SU-DHL-6 (cell line): ENCODE measurements at regions not wholly inside any gene's neighbourhood (a gene's known extent, or its start where the extent isn't known, plus 50 kb on each side); places are given as distances from the start of the nearest gene placed in this dataset.

Experiments
- H2AFZ ChIP-seq: fragments of 200-600 bp; sonication (generic); 2 replicates; pipeline ENCODE4 v1.6.1; 2014; ENCODE audit warnings: low read depth, mild to moderate bottlenecking, moderate library complexity, mixed read lengths, antibody characterized with exemption, low read length; ENCODE audit not compliant: severe bottlenecking
- H3F3A ChIP-seq: fragments of 200-600 bp; shearing (Covaris generic); 2 replicates; pipeline ENCODE4 v1.6.0; 2016; ENCODE audit warnings: antibody characterized with exemption, mild to moderate bottlenecking; ENCODE audit not compliant: insufficient read depth
- H3K27ac ChIP-seq: fragments of 200-600 bp; sonication (generic); 2 replicates; pipeline ENCODE4 v1.5.1; 2016; ENCODE audit warnings: low read depth, mild to moderate bottlenecking, low read length, moderate library complexity, mixed read lengths
- H3K27me3 ChIP-seq: fragments of 200-600 bp; sonication (generic), shearing (Covaris generic); 2 replicates; pipeline ENCODE4 v1.6.0; 2014; ENCODE audit warnings: mild to moderate bottlenecking, low read length
- H3K36me3 ChIP-seq: fragments of 200-600 bp; sonication (generic); 2 replicates; pipeline ENCODE4 v1.6.1; 2014; ENCODE audit warnings: mild to moderate bottlenecking, low read length, mixed read lengths
- H3K4me2 ChIP-seq: fragments of 300-600, 200-600 bp; shearing (Covaris generic), sonication (generic); 2 replicates; pipeline ENCODE4 v1.6.0; 2014; ENCODE audit warnings: low read length, low read depth, mild to moderate bottlenecking; ENCODE audit not compliant: poor library complexity, severe bottlenecking
- H3K4me3 ChIP-seq: fragments of 200-600 bp; sonication (generic); 2 replicates; pipeline ENCODE4 v1.5.1; 2014; ENCODE audit warnings: antibody characterized with exemption, low read length, mild to moderate bottlenecking, mixed read lengths; ENCODE audit not compliant: insufficient read depth, poor library complexity, severe bottlenecking
- H3K79me2 ChIP-seq: fragments of 200-600 bp; sonication (generic); 2 replicates; pipeline ENCODE4 v1.6.1; 2014; ENCODE audit warnings: mild to moderate bottlenecking, low read length, moderate library complexity; ENCODE audit not compliant: insufficient read depth
- H3K9ac ChIP-seq: fragments of 200-600 bp; sonication (generic); 2 replicates; pipeline ENCODE4 v1.7.0; 2014; ENCODE audit warnings: mild to moderate bottlenecking, low read length
- H3K9me2 ChIP-seq: fragments of 200-600 bp; sonication (generic); replicated peaks from 2 replicates; pipeline ENCODE4 v1.6.1; 2014; ENCODE audit warnings: low read length; ENCODE audit not compliant: insufficient read depth
- H3K9me3 ChIP-seq: fragments of 200-600 bp; sonication (generic); 2 replicates; pipeline ENCODE4 v1.6.1; 2014; ENCODE audit warnings: low read length, mixed read lengths; ENCODE audit not compliant: insufficient read depth
- H4K20me1 ChIP-seq: fragments of 200-600 bp; sonication (generic); 2 replicates; pipeline ENCODE4 v1.6.1; 2014; ENCODE audit warnings: low read depth, mild to moderate bottlenecking, antibody characterized with exemption, low read length, moderate library complexity, mixed read lengths
- CTCF ChIP-seq: fragments of 200-600 bp; sonication (generic); IDR thresholded peaks from one replicate; pipeline ENCODE4 v1.5.1; 2017; ENCODE audit warnings: antibody characterized with exemption, mild to moderate bottlenecking, low read length, moderate library complexity; ENCODE audit not compliant: insufficient read depth, poor library complexity, severe bottlenecking
- EZH2phosphoT487 ChIP-seq: fragments of 200-600 bp; sonication (generic), shearing (Covaris generic); conservative IDR thresholded peaks from 2 replicates; pipeline ENCODE4 v1.6.1; 2018; ENCODE audit warnings: mild to moderate bottlenecking, antibody characterized with exemption, low read length, moderate library complexity, mixed read lengths

- Histone ChIP-seq H3K9me2 (no peaks in the 10 kb centered on the region), H3K9me3 (no peaks in the 10 kb centered on the region), H3K4me2 (peak overlapping the region; percentile 45), H3K27ac (no peak overlapping the region), H3K9ac (no peak overlapping the region), H3K79me2 (no peaks in the 10 kb centered on the region), H4K20me1 (no peaks in the 10 kb centered on the region), H2AFZ (no peak overlapping the region), H3F3A (no peaks in the 10 kb centered on the region), H3K36me3 (no peaks in the 10 kb centered on the region), H3K27me3 (no peaks in the 10 kb centered on the region), H3K4me3 (no peak overlapping the region)
- TF ChIP-seq EZH2phosphoT487 (no peak), CTCF (no peak)
Measured at GRCh38 chr3:88434001-88434400, 284.2 kb downstream of the C3orf38 start.

- Histone ChIP-seq H3K36me3 (0 out of 2 replicates have a peak, but pooled peaks cover 3% of the 10 kb centered on the region), H3K4me3 (no peak overlapping the region), H4K20me1 (no peaks in the 10 kb centered on the region), H3K27me3 (no peaks in the 10 kb centered on the region), H3K79me2 (no peaks in the 10 kb centered on the region), H3F3A (no peaks in the 10 kb centered on the region), H3K9ac (no peak overlapping the region), H3K27ac (no peak overlapping the region), H3K4me2 (peak overlapping the region; percentile 32), H2AFZ (no peak overlapping the region), H3K9me3 (no peaks in the 10 kb centered on the region), H3K9me2 (no peaks in the 10 kb centered on the region)
- no peak for TF ChIP-seq CTCF
- no peak for TF ChIP-seq EZH2phosphoT487
Measured at GRCh38 chr3:88440701-88441100, 290.9 kb downstream of the C3orf38 start.

GRCh38 chr3:88443066-88443465 lies 293.3 kb downstream of the C3orf38 start:
- Histone ChIP-seq H3K4me2 (no peak overlapping the region), H3K9ac (no peak overlapping the region), H3K27ac (no peak overlapping the region), H3K9me3 (no peaks in the 10 kb centered on the region), H3K36me3 (0 out of 2 replicates have a peak, but pooled peaks cover 3% of the 10 kb centered on the region), H2AFZ (no peak overlapping the region), H3K27me3 (no peaks in the 10 kb centered on the region), H4K20me1 (no peaks in the 10 kb centered on the region), H3K79me2 (no peaks in the 10 kb centered on the region), H3K4me3 (no peak overlapping the region), H3F3A (no peaks in the 10 kb centered on the region), H3K9me2 (no peaks in the 10 kb centered on the region)
- TF ChIP-seq CTCF (no peak), EZH2phosphoT487 (no peak)
